Ascending aorta (tissue), 2 donors: ENCODE measurements at regions not wholly inside any gene's neighbourhood (a gene's known extent, or its start where the extent isn't known, plus 50 kb on each side); places are given as distances from the start of the nearest gene placed in this dataset.

Experiments
- DNase-seq, 2 donors: peaks; one replicate each; pipeline ENCODE4 v3.0.0-alpha.2; 2019; ENCODE audit warnings: low spot score in 2 of 2
- H3K27ac ChIP-seq, 2 donors: fragments of 200-600 bp; sonication (generic); one replicate each; pipeline ENCODE4 v1.5.1; 2016 to 2017; ENCODE audit warnings: mild to moderate bottlenecking in 1 of 2
- H3K27me3 ChIP-seq: fragments of 200-600 bp; sonication (generic); one replicate; pipeline ENCODE4 v1.5.1; 2017
- H3K36me3 ChIP-seq, 2 donors: fragments of 200-600 bp; sonication (generic); one replicate each; pipeline ENCODE4 v1.5.1; 2016
- H3K4me1 ChIP-seq, 2 donors: fragments of 200-600 bp; sonication (generic); one replicate each; pipeline ENCODE4 v1.5.1; 2016 to 2017; ENCODE audit warnings: mild to moderate bottlenecking in 1 of 2
- H3K4me3 ChIP-seq, 2 donors: fragments of 200-600 bp; sonication (generic); one replicate each; pipeline ENCODE4 v1.5.1; 2016 to 2017; ENCODE audit warnings: mild to moderate bottlenecking in 1 of 2
- H3K9me3 ChIP-seq, 2 donors: fragments of 200-600 bp; sonication (generic); one replicate each; pipeline ENCODE4 v1.5.1; 2016
- CTCF ChIP-seq, 3 experiments: fragments of 200-600 bp in 2 of 3; fragments of 450-650 bp in 1 of 3; sonication (generic) in 2 of 3; IDR thresholded peaks; one replicate each; pipeline ENCODE4 v1.5.1; 2016 to 2019; ENCODE audit warnings: antibody characterized with exemption in 3 of 3, mild to moderate bottlenecking in 1 of 3, moderate library complexity in 1 of 3
- intact Hi-C: fragments of 100-400 bp; cut with DNase I; formaldehyde crosslinking; loops from one replicate; pipeline ENCODE4 v1.15.1; 2023

GRCh38 chr9:78383130-78383529 is 86.2 kb downstream of the PSAT1 start:
- Histone ChIP-seq H3K27ac (no peak overlapping the region), H3K27me3 (no peaks in the 10 kb centered on the region), H3K4me3 (no peak overlapping the region), H3K4me1 (peaks cover 0 to 3% of the 10 kb centered on the region in 2 donors), H3K36me3 (no peaks in the 10 kb centered on the region), H3K9me3 (no peaks in the 10 kb centered on the region)
- no peak for TF ChIP-seq CTCF (IDR thresholded peaks at IDR 0.05)
- intact Hi-C loops = no loop called here
- DNase-seq = no peak

GRCh38 chr9:78386348-78386747 is 89.4 kb downstream of the PSAT1 start:
- no peak for TF ChIP-seq CTCF (IDR thresholded peaks at IDR 0.05)

GRCh38 chr9:78386773-78387172 is 89.8 kb downstream of the PSAT1 start:
- Histone ChIP-seq H3K27ac (no peak overlapping the region), H3K9me3 (no peaks in the 10 kb centered on the region), H3K4me3 (no peak overlapping the region), H3K36me3 (no peaks in the 10 kb centered on the region), H3K4me1 (peaks cover 0 to 3% of the 10 kb centered on the region in 2 donors), H3K27me3 (no peaks in the 10 kb centered on the region)
- DNase-seq = no peak
- intact Hi-C loops = no loop called here
- TF ChIP-seq CTCF (IDR thresholded peaks at IDR 0.05) = no peak

More at GRCh38 chr9:78386348-78386747, 89.4 kb downstream of the PSAT1 start:
- H3K36me3 ChIP-seq = no peaks in the 10 kb centered on the region
- H3K27ac ChIP-seq = no peak overlapping the region
- no peak for DNase-seq
- H3K9me3 ChIP-seq = no peaks in the 10 kb centered on the region
- H3K4me3 ChIP-seq = no peak overlapping the region
- intact Hi-C loops = no loop called here
- H3K27me3 ChIP-seq = no peaks in the 10 kb centered on the region
- H3K4me1 ChIP-seq = peaks cover 0 to 3% of the 10 kb centered on the region in 2 donors

GRCh38 chr9:78393340-78393739 is 96.4 kb downstream of the PSAT1 start:
- no peak for DNase-seq
- H3K4me3 ChIP-seq = no peak overlapping the region
- H3K9me3 ChIP-seq = peaks cover 0 to 7% of the 10 kb centered on the region in 2 donors
- intact Hi-C loops = no loop called here
- no peak for TF ChIP-seq CTCF (IDR thresholded peaks at IDR 0.05)
- H3K36me3 ChIP-seq = no peaks in the 10 kb centered on the region
- H3K27me3 ChIP-seq = no peaks in the 10 kb centered on the region
- H3K27ac ChIP-seq = no peak overlapping the region
- H3K4me1 ChIP-seq = no peaks in the 10 kb centered on the region

- no peak overlapping the region for H3K27ac ChIP-seq
- intact Hi-C loops = no loop called here
- H3K4me3 ChIP-seq = no peak overlapping the region
- no peak for TF ChIP-seq CTCF (IDR thresholded peaks at IDR 0.05)
- no peak for DNase-seq
- H3K9me3 ChIP-seq = peaks cover 0 to 7% of the 10 kb centered on the region in 2 donors
- no peaks in the 10 kb centered on the region for H3K4me1 ChIP-seq
- no peaks in the 10 kb centered on the region for H3K36me3 ChIP-seq
- H3K27me3 ChIP-seq = no peaks in the 10 kb centered on the region
Measured at GRCh38 chr9:78393932-78394331, 97.0 kb downstream of the PSAT1 start.

- Histone ChIP-seq H3K4me1 (no peaks in the 10 kb centered on the region), H3K27ac (no peak overlapping the region)
- intact Hi-C loops = no loop called here
Measured at GRCh38 chr9:78396087-78396486, 99.2 kb downstream of the PSAT1 start.

More at GRCh38 chr9:78396087-78396486, 99.2 kb downstream of the PSAT1 start:
- peaks cover 0 to 7% of the 10 kb centered on the region in 2 donors for H3K9me3 ChIP-seq
- no peaks in the 10 kb centered on the region for H3K36me3 ChIP-seq
- H3K27me3 ChIP-seq = no peaks in the 10 kb centered on the region
- no peak for DNase-seq
- H3K4me3 ChIP-seq = no peak overlapping the region
- no peak for TF ChIP-seq CTCF (IDR thresholded peaks at IDR 0.05)
